ENCODE measurements at regions not wholly inside any gene's neighbourhood (a gene's known extent, or its start where the extent isn't known, plus 50 kb on each side); places are given as distances from the start of the nearest gene placed in this dataset.

GRCh38 chr10:78348411-78349164 is 314.9 kb downstream of the RPS24 start:
- no peak for DNase-seq

DNA sequence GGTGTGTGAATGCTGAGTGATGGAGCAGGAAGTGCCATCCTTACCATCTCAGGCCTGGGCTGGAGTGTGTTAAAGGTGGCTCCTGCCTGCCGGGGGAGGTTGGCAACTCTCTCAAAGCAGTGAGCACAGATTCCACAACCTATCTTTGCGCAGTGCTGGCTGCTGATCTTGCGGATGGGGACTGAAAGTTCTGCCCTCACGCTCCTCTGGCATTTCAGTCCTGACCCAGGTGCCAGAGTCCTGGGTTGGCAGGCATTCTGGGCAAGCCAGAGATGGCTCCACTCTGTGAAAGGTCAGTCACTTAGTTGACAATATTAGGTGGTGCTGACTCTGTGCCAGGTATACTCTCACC is 315.5 kb downstream of the RPS24 start:
- no peak for DNase-seq

- no peak for DNase-seq
These were observed 316.4 kb downstream of the RPS24 start for GRCh38 chr10:78349911-78350663.

GRCh38 chr10:78351283-78351682 is 317.6 kb downstream of the RPS24 start:
- no peak for DNase-seq

DNA sequence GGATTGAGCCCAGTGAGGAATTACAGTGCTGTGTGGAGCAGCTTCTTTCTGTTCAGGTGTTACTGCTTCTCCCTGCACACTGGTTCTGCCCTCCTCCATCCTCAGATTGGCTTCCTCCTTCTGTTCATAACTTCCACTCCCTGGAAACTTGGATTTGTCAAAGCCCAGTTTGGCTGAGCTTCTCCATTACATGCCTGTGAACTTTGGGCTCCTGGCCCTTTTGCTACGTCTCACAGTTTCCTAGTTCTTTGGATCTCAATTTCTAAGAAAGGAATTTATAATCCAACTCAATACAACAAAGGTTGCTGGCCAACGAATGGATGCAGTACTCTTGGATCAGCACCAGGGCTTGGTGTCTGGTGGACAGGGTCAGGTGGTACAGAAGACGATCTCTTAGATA is 318.1 kb downstream of the RPS24 start:
- no peak for DNase-seq

DNA sequence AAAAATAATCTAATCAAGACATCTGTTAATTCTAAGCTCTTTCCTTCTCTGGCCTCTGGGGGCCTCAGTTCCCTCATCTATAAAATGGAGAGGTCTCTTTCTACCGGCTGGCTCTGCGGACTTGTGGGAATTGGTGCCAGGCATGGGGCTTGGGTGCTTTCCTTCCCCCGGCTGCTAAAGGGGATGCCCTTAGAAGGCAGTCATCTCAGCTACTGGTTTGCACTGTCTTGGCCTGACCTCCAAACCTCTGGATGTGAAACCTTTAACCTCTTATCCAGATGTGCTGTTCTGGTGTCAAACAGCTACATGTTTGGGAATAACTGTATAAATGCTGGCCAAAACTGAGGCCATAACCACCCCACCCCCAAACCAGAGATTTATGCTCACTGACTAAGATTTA is 320.0 kb downstream of the RPS24 start:
- no peak for DNase-seq

DNA sequence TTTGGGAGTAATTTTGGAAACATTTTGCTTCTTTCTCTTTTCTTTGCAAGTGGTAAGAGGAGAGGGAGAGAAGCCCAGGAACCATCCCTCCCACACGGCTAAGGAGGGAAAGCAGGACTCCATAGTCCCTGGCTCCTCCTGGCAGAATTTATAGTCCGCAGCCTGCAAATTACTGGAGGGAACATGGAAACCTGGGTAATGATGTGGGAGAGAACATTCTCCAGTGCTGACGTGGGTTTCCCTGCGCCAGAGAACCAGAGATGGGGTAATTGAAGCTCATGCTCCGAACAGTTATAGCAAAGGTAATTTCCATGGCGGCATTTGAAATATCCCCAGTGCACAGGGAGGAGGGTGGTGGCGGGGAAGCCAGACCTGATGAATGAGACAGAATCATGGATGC is 320.4 kb downstream of the RPS24 start:
- DNase-seq: no peak

DNA sequence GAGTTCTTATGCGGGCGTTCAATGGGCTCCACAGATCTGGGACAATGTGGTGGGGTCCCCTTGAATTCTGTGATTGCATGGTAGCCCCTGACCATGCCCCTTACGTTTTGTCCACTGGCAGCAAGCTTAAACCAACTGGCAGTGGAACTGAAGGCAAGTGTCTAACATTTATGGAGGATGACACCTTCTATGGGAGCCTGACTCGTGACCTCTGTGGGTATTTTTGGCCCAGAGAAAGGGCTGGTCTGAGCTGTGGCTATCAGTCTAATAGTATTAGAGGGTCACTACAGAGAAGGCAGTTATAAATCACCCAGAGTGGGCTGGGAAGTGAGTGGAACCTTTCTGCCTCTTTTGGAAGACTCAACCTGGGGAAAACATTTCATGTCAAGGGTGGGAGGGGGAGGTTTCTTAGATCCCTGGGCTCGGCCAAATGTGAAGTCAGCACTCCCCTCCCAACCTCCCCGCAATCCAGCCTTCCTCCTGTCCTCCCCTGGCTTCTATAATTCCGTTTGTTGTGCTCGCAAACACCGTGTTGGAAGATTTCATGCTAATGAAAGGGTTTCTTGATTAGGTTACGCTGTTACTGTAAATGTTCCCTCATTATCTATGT is 322.7 kb downstream of the RPS24 start:
- no peak for DNase-seq

DNA sequence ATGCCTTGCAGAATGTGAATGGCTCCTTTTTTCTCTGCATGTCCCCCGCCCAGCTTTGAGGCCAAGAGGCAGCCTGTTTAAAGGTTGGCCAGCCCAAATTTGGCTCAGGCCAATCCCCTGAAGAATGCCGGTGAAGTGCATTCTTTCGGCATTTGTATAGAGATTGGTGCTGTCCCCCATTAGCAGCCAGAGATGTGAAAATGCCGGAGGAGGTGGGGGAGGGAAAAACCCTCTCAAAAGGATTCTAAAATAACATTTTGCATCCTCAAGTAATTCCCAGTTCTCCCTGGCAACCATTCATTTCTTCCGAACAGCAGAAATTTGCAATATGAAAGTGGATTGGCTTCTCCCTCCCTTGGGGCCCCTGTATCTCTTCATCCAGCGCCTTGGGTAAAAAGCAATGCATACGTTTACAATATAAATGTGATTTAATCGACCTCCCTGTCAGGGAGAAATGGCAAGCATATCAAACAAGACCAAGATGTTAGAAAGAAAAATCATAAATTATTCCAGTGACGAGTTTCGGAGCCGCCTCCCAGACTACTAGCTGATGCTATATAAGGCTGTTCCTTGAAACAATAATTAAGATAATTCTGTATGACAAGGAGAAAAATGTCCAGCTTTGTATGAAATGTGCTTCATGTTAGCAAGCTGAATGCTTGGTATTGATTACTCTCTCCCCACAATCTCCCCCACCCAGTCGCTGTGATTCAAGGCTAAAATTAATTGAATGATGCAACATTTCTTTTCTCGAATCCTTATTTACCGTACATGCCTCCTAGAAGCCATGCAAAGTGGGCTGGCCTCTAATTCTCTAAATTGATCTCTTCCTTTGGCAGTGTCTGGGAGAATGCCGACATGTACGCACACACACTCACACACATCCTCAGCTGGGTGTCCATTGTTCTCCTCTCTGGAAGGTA is 323.7 kb downstream of the RPS24 start:
- DNase-seq: no peak

GRCh38 chr10:78358351-78358750 is 324.7 kb downstream of the RPS24 start:
- DNase-seq: no peak

- DNase-seq: no peak
These were observed 325.3 kb downstream of the RPS24 start for GRCh38 chr10:78358982-78359381.

DNA sequence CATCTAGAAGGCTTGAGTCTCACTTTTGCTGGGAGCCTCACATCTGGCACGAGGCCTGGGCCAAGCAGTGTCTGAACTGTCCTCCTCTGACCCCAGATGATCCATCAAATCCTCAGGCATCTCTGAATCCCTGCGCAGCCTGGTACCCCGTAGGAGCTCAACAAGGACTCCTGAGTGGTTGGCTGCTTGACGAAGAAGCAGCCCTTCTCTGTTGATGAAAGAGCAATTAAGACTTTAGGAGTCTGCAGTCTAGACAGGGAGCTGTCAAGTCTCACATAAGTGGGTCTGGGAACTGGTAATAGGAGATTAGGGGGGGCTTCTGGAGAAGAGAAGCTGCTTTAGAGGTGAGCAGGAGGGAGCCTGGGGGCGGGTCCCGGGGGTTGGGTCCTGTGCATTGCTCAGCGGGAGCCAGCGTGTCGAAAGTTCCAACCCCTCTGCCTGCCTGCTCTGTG is 326.0 kb downstream of the RPS24 start:
- no peak for DNase-seq

- DNase-seq: no peak
These were observed 326.6 kb downstream of the RPS24 start for GRCh38 chr10:78360284-78360683.

DNA sequence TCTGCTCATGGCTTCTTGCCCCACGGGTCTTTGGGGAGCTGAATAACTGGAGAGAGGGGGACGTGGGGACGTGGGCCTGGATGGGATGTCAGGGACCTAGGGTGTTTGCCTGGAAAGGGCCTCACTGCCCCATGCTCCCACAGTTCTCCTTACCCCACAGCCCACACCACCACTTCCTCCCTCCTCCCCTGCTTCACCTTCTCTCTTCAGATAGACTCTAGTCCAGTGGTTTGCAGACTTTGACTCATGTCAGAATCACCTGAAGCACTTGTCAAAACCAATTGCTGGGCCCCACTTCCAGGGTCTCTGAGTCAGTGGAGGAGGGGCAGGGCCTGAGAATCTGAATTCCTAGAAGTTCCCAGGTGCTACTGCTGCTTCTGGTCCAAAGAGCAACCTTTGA is 327.4 kb downstream of the RPS24 start:
- no peak for DNase-seq

DNA sequence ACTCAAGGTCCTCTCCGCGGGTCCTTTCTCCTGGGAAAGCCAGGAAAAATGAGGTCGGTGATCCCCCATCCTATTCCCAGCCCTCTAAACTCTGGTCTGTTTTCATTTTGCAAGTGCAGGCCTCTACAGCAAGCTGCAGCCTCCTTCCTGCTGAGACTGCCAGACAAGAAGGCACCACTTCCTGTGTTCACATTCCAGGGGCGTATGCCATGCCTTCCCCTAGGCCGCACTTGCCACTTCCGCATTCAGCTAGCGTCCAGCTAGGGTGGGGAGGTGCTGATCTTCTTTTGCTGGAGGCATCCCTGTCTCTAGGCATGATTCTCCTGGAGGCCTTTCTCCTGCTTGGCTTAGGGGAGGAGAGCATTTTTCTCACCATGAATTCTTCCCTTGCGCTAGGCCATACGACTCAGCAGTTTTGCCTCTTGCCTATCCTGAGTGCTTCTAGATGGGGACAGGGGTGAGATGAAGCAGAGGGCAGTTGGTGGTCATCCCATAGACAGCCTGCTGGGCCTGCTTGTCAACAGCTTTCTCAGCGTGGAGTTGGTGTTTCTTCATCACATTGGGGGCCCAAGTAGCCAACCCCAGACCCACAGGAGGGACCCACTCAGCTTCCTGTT is 328.9 kb downstream of the RPS24 start:
- no peak for DNase-seq

DNA sequence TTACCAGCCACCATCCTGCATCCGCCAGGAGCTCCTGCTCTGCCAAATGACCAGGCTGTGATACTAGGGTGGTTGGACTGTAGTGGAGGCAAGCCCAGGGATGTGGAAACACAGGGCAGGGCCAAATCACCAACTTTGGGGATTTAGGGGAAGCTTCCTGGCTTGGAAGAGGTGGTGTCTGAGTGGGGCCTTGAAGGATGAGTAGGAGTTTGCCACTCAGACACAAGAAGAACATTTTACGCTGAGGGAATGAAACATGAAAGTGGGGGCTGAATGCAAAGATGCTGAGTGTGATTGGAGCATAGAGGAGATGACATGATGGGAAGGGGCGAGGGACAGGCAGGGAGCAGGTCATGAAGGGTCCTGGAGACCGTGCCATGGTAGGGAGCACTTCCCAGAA is 329.5 kb downstream of the RPS24 start:
- DNase-seq: no peak

GRCh38 chr10:78365694-78366093 is 332.0 kb downstream of the RPS24 start:
- DNase-seq: no peak

DNA sequence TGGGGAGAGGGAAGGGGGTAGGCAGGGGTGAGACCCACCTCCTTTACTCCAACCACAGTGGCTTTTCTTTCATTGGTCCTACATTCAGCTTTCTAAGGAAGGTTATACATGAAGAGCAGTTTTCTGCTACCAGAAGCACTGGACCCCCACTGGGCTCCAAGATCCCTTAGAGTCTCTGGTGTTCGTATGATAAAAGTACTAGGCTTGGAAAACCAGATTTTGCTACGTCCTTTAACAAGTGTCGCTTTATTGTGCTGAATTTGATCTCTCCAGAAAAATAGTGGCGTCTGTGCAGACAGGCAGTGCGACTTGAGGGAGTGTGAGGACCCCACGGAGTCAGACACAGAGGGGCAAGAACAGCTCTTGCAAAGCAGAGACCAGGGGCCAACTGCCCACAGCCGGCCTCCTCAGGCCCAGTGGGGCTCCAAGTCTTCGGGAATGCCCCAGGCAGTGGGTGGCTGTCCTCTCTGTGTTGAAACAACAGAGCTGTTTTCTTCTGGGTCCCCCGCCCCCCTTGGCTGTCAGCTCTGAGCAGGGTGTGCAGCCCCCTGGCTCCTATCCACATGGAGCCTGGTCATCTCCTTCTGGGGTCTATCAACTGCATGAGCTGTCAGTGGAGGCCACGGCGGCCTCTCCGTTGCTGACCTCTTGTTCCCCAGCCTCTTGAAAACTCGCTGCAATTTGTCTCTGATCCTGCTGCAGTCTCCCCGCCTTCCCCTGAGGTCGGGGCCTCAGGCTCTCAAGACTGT is 333.2 kb downstream of the RPS24 start:
- DNase-seq: no peak

- no peak for DNase-seq
These were observed 334.1 kb downstream of the RPS24 start for GRCh38 chr10:78367751-78368150.

- DNase-seq: no peak
These were observed 337.5 kb downstream of the RPS24 start for GRCh38 chr10:78371136-78371535.

DNA sequence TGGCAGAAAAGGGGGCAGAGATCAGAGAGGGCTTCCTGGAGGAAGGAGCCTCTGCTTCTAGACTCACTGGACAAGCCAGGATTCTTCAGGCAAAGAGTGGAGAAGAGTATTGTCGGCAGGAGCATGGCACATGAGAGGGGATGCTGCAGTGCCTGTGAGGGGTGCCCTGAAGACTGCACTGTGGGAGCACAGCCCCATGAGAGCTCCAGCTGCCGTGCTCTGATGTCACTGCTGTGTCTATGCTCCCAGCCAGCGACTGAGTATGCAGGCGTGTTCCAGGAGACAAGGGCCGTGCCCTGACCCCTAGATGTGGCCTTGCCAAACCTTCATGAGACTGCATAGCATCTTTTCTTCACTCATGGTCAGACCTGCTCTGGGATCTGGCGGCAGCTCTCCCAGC is 339.1 kb downstream of the RPS24 start:
- no peak for DNase-seq

Data from effector CD4-positive, alpha-beta T cell (primary cell).